ENCODE measurements at regions not wholly inside any gene's neighbourhood (a gene's known extent, or its start where the extent isn't known, plus 50 kb on each side); places are given as distances from the start of the nearest gene placed in this dataset.

DNA sequence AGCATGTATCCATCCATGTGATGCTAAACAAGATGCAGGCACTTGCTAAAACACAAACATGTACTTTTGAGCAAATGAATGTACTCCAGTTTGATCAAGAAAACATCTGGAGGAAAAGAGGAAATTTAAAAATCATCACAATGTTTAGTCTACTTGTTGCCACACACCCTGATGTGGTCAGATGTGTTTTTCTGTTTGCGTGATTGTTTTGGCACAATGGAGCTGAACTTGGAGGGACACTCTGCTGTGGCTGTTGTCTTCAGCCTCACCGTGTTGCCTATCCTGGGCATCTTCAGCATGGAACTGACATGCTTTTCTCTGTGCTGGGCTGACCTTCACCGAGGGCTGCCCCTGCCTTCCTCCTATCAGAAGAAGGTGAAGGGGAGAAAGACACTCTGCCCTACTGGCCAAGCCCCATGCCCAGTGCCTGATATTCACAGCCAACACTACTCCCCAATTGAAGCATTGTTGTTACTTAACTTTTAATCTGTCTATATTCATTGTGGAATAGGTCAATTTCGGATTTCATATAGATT is 268.3 kb upstream of the IGFBP3 start:
- H3K27ac ChIP-seq: no peak overlapping the region
- in situ Hi-C loops (cut with HindIII; ENCODE audit: low pct_ligation_motif_present, low sequenced_read_pairs): no loop called here
- H3K36me3 ChIP-seq (replicated peaks): no peaks in the 10 kb centered on the region
- H3K27me3 ChIP-seq (replicated peaks): no peaks in the 10 kb centered on the region
- no peak overlapping the region for H3K4me3 ChIP-seq (ENCODE audit: low read depth, low read length)
- no peak for DNase-seq
- TF ChIP-seq CTCF (IDR thresholded peaks at IDR 0.05; ENCODE audit: low read depth, low read length, missing control alignments): no peak

GRCh38 chr7:46186131-46186530 is 265.1 kb upstream of the IGFBP3 start:
- no peak for DNase-seq
- Histone ChIP-seq H3K36me3 (replicated peaks) (no peaks in the 10 kb centered on the region), H3K4me3 (ENCODE audit: low read depth, low read length) (no peak overlapping the region), H3K27ac (no peak overlapping the region), H3K27me3 (replicated peaks) (no peaks in the 10 kb centered on the region)
- in situ Hi-C loops (cut with HindIII; ENCODE audit: low pct_ligation_motif_present, low sequenced_read_pairs): no loop called here
- no peak for TF ChIP-seq CTCF (IDR thresholded peaks at IDR 0.05; ENCODE audit: low read depth, low read length, missing control alignments)

DNA sequence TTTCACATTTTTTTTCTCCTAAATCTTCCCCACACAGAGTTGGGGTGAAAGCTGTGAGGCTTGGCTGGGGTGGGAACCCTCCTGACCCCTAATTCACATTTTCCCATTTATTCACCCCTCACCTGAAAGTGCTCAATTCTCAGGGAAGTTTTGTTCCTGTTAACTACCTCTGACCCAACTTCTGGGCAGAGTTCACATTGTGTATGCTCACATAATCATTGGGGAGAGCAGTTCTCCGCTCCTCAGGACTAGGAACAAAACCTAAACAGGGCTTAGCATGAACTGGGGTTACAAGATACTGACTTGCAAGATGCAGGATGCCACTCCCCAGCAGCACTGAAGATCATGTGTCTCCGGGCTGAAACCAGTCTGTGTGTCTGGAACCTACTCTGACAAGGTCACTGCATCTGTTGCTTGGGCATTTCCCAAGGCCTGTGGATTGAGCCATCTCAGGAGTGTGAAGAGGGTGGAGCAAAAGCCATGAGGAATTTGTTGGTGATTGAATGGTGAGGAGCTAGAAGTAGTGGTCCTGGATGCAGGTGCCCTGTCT is 258.1 kb upstream of the IGFBP3 start:
- in situ Hi-C loops (cut with HindIII; ENCODE audit: low pct_ligation_motif_present, low sequenced_read_pairs): no loop called here
- Histone ChIP-seq H3K27ac (no peak overlapping the region), H3K36me3 (replicated peaks) (no peaks in the 10 kb centered on the region), H3K4me3 (ENCODE audit: low read depth, low read length) (no peak overlapping the region), H3K27me3 (replicated peaks) (no peaks in the 10 kb centered on the region)
- DNase-seq: no peak
- no peak for TF ChIP-seq CTCF (IDR thresholded peaks at IDR 0.05; ENCODE audit: low read depth, low read length, missing control alignments)

- Histone ChIP-seq H3K36me3 (replicated peaks) (no peaks in the 10 kb centered on the region), H3K27me3 (replicated peaks) (no peaks in the 10 kb centered on the region), H3K4me3 (ENCODE audit: low read depth, low read length) (no peak overlapping the region), H3K27ac (no peak overlapping the region)
- no peak for TF ChIP-seq CTCF (IDR thresholded peaks at IDR 0.05; ENCODE audit: low read depth, low read length, missing control alignments)
- DNase-seq: peak; percentile 30
- in situ Hi-C loops (cut with HindIII; ENCODE audit: low pct_ligation_motif_present, low sequenced_read_pairs): no loop called here
Observed at GRCh38 chr7:46178661-46179060, 257.6 kb upstream of the IGFBP3 start.

DNA sequence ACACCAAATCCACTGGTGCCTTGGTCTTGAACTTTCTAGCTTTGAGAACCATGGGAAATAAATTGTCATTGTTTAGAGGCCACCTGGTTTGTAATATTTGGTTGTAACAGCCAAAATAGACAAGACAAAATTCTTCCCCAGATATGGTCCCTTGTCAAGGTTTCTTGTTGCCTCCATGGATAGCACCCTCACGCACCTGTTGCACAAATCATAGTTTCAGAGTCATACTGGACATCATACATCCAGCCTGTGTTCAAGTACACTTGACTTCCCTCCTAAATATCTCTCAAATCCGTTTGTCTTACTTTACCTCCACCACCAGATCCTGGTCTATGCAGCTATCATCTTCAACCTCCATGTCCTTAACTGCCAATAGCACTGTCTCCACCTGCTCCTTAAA is 256.7 kb upstream of the IGFBP3 start:
- TF ChIP-seq CTCF (IDR thresholded peaks at IDR 0.05; ENCODE audit: low read depth, low read length, missing control alignments): no peak
- in situ Hi-C loops (cut with HindIII; ENCODE audit: low pct_ligation_motif_present, low sequenced_read_pairs): no loop called here
- H3K27me3 ChIP-seq (replicated peaks): no peaks in the 10 kb centered on the region
- H3K36me3 ChIP-seq (replicated peaks): no peaks in the 10 kb centered on the region
- no peak overlapping the region for H3K27ac ChIP-seq
- no peak overlapping the region for H3K4me3 ChIP-seq (ENCODE audit: low read depth, low read length)
- no peak for DNase-seq

GRCh38 chr7:46175221-46175620 is 254.1 kb upstream of the IGFBP3 start:
- in situ Hi-C loops (cut with HindIII; ENCODE audit: low pct_ligation_motif_present, low sequenced_read_pairs): no loop called here
- DNase-seq: no peak
- no peak overlapping the region for H3K4me3 ChIP-seq (ENCODE audit: low read depth, low read length)

More at GRCh38 chr7:46175221-46175620, 254.1 kb upstream of the IGFBP3 start:
- Histone ChIP-seq H3K36me3 (replicated peaks) (no peaks in the 10 kb centered on the region), H3K27ac (no peak overlapping the region), H3K27me3 (replicated peaks) (no peaks in the 10 kb centered on the region)
- no peak for TF ChIP-seq CTCF (IDR thresholded peaks at IDR 0.05; ENCODE audit: low read depth, low read length, missing control alignments)

All from brain microvascular endothelial cell (primary cell).